ENCODE measurements at regions not wholly inside any gene's neighbourhood (a gene's known extent, or its start where the extent isn't known, plus 50 kb on each side); places are given as distances from the start of the nearest gene placed in this dataset.

- H3K27ac ChIP-seq (ENCODE audit: insufficient read depth, low read length): no peak overlapping the region
These were observed 72.8 kb upstream of the ZNF722 start for GRCh38 chr7:63925626-63926460.

More at GRCh38 chr7:63925626-63926460, 72.8 kb upstream of the ZNF722 start:
- Histone ChIP-seq H2AFZ (replicated peaks; ENCODE audit: low read length, poor library complexity) (no peak overlapping the region), H3K9me3 (ENCODE audit: control insufficient read depth, insufficient read depth, low read length) (peaks cover 16% of the 10 kb centered on the region), H4K20me1 (ENCODE audit: insufficient read depth, low read length) (no peaks in the 10 kb centered on the region), H3K4me3 (ENCODE audit: insufficient read depth, low read depth, low read length) (no peak overlapping the region), H2AK5ac (ENCODE audit: low read depth, low read length) (no peak overlapping the region), H2BK15ac (ENCODE audit: low read depth, low read length) (no peak overlapping the region), H4K8ac (ENCODE audit: low read depth in 2 of 2, low read length in 2 of 2) (no peak overlapping the region), H3K36me3 (ENCODE audit: control insufficient read depth, insufficient read depth, low read length) (no peaks in the 10 kb centered on the region), H3K4me1 (ENCODE audit: control insufficient read depth, insufficient read depth, low read length) (no peaks in the 10 kb centered on the region), H3K9me1 (ENCODE audit: insufficient read depth, low read length) (no peaks in the 10 kb centered on the region), H3K4ac (ENCODE audit: low read depth, low read length) (no peak overlapping the region), H3K18ac (ENCODE audit: low read depth, low read length) (no peak overlapping the region), H2BK20ac (ENCODE audit: low read depth, low read length) (no peak overlapping the region), H3K23ac (ENCODE audit: low read depth, low read length) (no peak overlapping the region), H4K5ac (ENCODE audit: low read depth, low read length) (no peak overlapping the region), H3K4me2 (ENCODE audit: low read depth, low read length) (no peak overlapping the region), H4K91ac (ENCODE audit: insufficient read depth, low read depth, low read length) (no peak overlapping the region), H2BK5ac (ENCODE audit: low read depth, low read length, poor library complexity, severe bottlenecking) (no peak overlapping the region), H3K14ac (replicated peaks; ENCODE audit: low read depth, low read length) (no peak overlapping the region), H3K9ac (ENCODE audit: low read depth, low read length) (no peak overlapping the region), H2BK120ac (ENCODE audit: low read depth, low read length) (no peak overlapping the region), H3K79me1 (ENCODE audit: low read depth in 1 of 2, low read length in 2 of 2) (no peaks in the 10 kb centered on the region), H3K27me3 (ENCODE audit: control insufficient read depth, insufficient read depth, low read length) (no peaks in the 10 kb centered on the region), H2AK9ac (replicated peaks; ENCODE audit: low read depth, low read length, poor library complexity) (no peak overlapping the region), H3K56ac (ENCODE audit: extremely low read depth, insufficient read depth, low read length) (no peak overlapping the region)
- BruUV-seq (replicated peaks): no TSS peak
- intact Hi-C loops (cut with micrococcal nuclease) (no loop called here), dilution Hi-C loops (cut with HindIII; ENCODE audit: low sequenced_read_pairs, unreplicated experiment) (no loop called here), in situ Hi-C loops (cut with MboI; ENCODE audit: low sequenced_read_pairs) (no loop called here)
- ATAC-seq (ENCODE audit: low read depth): no peak
- POLR2A ChIA-PET (ENCODE audit: unreplicated experiment): no interaction called here
- TF ChIP-seq RFX5 (IDR thresholded peaks at IDR 0.05; ENCODE audit: low read depth, low read length) (no peak), NFE2L2 (IDR thresholded peaks at IDR 0.05; ENCODE audit: low read depth, low read length) (no peak), SMC3 (IDR thresholded peaks at IDR 0.05; ENCODE audit: low read depth, low read length) (no peak), MAZ (IDR thresholded peaks at IDR 0.05; ENCODE audit: borderline replicate concordance, low read depth, low read length) (no peak)
- DNase-seq: no peak
- CTCF ChIA-PET: no interaction called here
- 11% methylated on average over 25 of the region's 47 CpGs; no CpG with 5 or more reads in 1 of the 2 experiments for WGBS, 2 experiments (ENCODE audit: extremely low coverage in 2 of 2, insufficient read length in 1 of 2)

All from IMR-90 (cell line).